ENCODE measurements at regions not wholly inside any gene's neighbourhood (a gene's known extent, or its start where the extent isn't known, plus 50 kb on each side); places are given as distances from the start of the nearest gene placed in this dataset.

DNA sequence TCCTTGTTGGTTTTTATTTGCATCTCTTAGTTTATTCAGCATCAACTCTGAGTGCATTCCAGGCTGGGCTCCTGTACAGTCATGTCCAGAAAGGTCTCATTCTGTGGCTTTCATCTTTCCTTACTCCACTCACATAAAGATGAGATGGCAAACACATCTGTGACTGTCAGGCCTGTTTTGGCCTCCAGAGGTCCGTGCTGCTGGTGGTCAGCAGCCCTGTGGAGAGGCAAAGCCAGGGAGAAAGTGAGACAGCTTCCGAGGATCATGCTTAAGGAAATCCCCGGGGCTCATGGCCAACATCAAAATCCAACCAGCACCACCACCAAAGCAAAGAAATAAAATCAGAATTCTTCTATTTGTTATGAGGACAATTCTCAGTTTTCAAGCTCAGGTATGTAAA, 96.1 kb upstream of the HIVEP3 start:
- DNase-seq (ENCODE audit: low spot score in 2 of 2) = no peak
- H3K27me3 ChIP-seq = no peaks in the 10 kb centered on the region
- intact Hi-C loops (cut with DNase I) = no loop called here
- H3K4me1 ChIP-seq = no peaks in the 10 kb centered on the region
- H3K27ac ChIP-seq = no peak overlapping the region
- no peak overlapping the region for H3K4me3 ChIP-seq
- TF ChIP-seq, protein P1, sequence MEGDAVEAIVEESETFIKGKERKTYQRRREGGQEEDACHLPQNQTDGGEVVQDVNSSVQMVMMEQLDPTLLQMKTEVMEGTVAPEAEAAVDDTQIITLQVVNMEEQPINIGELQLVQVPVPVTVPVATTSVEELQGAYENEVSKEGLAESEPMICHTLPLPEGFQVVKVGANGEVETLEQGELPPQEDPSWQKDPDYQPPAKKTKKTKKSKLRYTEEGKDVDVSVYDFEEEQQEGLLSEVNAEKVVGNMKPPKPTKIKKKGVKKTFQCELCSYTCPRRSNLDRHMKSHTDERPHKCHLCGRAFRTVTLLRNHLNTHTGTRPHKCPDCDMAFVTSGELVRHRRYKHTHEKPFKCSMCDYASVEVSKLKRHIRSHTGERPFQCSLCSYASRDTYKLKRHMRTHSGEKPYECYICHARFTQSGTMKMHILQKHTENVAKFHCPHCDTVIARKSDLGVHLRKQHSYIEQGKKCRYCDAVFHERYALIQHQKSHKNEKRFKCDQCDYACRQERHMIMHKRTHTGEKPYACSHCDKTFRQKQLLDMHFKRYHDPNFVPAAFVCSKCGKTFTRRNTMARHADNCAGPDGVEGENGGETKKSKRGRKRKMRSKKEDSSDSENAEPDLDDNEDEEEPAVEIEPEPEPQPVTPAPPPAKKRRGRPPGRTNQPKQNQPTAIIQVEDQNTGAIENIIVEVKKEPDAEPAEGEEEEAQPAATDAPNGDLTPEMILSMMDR (IDR thresholded peaks at IDR 0.05) = no peak
- no peaks in the 10 kb centered on the region for H3K9me3 ChIP-seq
- H3K36me3 ChIP-seq = no peaks in the 10 kb centered on the region

DNA sequence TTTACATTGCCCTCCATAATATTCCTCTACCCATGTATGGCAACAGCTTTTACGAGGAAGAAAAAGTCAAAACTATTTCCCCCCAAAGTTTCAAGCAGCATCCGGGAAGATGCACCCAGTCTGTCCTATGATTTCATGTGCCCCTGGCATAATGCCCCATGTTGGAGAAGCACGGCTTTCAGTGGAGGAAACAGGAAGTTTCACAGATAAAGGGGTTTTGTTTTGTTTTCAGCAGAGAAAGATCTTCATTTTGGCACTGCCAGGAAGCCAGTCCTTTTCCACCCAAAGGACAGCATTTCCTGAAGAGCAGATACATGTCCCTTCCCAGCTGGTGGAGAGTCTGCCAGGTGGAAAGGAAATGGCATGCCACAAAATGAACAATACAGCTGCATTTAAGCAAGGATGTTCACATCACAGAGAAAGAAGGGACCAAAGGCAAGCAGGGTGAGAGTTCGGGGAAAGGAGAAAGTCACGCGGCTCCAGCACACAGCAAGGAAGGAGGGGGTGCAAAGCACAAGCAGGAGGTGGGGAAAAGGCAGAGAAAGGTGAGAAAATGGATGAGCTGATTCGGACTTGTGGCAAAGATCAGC, 95.3 kb upstream of the HIVEP3 start:
- Histone ChIP-seq H3K36me3 (no peaks in the 10 kb centered on the region), H3K4me1 (no peaks in the 10 kb centered on the region), H3K9me3 (no peaks in the 10 kb centered on the region), H3K27me3 (no peaks in the 10 kb centered on the region), H3K27ac (no peak overlapping the region), H3K4me3 (no peak overlapping the region)
- no peak for DNase-seq (ENCODE audit: low spot score in 2 of 2)
- intact Hi-C loops (cut with DNase I) = no loop called here
- TF ChIP-seq, protein P1 (IDR thresholded peaks at IDR 0.05) = no peak

DNA sequence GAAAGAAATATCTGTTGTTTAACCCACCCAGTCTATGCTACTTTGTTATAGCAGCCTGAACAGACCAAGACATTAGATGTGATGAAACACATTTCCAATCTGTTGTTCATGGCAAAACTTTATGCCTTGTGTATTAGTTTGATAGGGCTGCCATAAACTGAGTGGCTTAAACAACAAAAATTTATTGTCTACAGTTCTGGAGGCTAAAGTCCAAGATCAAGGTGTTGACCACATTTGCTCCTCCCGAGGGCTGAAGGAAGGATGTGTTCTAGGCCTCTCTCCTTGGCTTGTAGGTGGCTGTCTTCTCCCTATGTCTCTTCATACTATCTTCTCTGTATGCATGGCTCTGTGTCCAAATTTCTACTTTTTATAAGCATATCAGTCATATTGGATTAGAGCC, 94.1 kb upstream of the HIVEP3 start:
- H3K4me3 ChIP-seq = no peak overlapping the region
- TF ChIP-seq, protein P1 (IDR thresholded peaks at IDR 0.05) = no peak
- H3K27ac ChIP-seq = no peak overlapping the region
- no peaks in the 10 kb centered on the region for H3K36me3 ChIP-seq
- no peaks in the 10 kb centered on the region for H3K27me3 ChIP-seq
- no peak for DNase-seq (ENCODE audit: low spot score in 2 of 2)
- intact Hi-C loops (cut with DNase I) = no loop called here
- H3K9me3 ChIP-seq = no peaks in the 10 kb centered on the region
- H3K4me1 ChIP-seq = no peaks in the 10 kb centered on the region

DNA sequence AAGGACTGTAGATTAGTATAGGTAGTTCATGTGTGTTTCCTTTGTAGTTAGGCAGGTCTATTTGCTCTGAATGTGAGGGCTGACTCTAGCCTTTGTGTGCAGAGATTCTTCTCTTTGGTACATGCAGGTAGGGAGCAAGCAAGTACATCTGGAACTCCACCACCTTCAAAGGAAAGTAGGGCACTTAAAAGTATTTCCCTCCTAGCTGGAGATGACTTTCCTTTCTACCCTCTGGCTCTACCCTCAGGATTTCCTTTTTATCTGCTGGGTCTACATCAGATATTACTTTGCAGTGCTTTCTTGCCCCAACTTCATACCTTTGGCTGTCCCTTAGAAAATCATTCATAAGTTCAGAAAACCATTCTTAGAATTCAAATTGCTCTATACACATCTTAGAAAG, 91.7 kb upstream of the HIVEP3 start:
- Histone ChIP-seq H3K4me3 (no peak overlapping the region), H3K27ac (no peak overlapping the region), H3K27me3 (no peaks in the 10 kb centered on the region), H3K4me1 (no peaks in the 10 kb centered on the region), H3K36me3 (no peaks in the 10 kb centered on the region), H3K9me3 (no peaks in the 10 kb centered on the region)
- no peak for DNase-seq (ENCODE audit: low spot score in 2 of 2)
- intact Hi-C loops (cut with DNase I) = no loop called here
- TF ChIP-seq, protein P1 (IDR thresholded peaks at IDR 0.05) = no peak

DNA sequence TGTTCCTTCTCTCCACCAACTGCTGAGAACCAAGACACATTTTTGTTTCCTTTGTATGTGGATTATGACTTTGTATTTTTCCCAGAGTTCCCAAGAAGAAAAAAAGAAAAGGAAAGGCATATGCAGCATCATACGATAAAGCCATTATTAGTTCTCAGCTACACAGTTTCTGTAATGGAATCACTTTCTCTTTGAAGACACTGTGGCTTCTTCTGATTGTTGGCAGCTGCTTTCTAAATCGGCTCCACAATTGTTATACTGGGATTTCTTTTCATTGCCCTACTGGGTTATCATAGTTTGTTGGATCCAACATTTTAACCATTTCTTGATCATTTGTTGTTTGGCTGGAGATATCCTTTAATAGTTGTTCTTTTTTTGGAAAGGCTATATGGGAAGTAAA, 89.5 kb upstream of the HIVEP3 start:
- intact Hi-C loops (cut with DNase I) = no loop called here
- no peaks in the 10 kb centered on the region for H3K9me3 ChIP-seq
- no peaks in the 10 kb centered on the region for H3K27me3 ChIP-seq
- H3K4me3 ChIP-seq = no peak overlapping the region
- no peaks in the 10 kb centered on the region for H3K4me1 ChIP-seq
- DNase-seq (ENCODE audit: low spot score in 2 of 2) = no peak
- H3K27ac ChIP-seq = no peak overlapping the region
- TF ChIP-seq, protein P1 (IDR thresholded peaks at IDR 0.05) = no peak
- H3K36me3 ChIP-seq = no peaks in the 10 kb centered on the region

DNA sequence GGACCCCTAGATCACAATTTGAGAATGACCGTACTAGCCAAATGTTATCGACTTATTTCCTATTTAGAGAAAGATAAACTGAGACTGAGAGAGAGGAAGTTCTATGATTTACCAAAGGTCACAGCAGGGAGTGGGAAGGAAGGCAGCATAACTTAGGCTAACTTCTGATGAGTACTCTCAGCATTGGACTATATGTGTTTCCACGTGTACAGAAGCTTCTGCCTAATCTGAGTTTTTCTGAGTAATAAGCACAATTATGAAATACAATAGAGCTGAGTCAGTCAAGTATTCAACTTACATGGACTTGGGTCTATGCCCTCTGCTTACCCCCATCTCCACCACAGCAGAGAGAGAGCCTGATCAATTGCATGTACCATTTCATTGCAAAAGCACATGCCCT, 88.1 kb upstream of the HIVEP3 start:
- Histone ChIP-seq H3K36me3 (no peaks in the 10 kb centered on the region), H3K4me3 (no peak overlapping the region), H3K27me3 (no peaks in the 10 kb centered on the region), H3K4me1 (no peaks in the 10 kb centered on the region), H3K9me3 (no peaks in the 10 kb centered on the region), H3K27ac (no peak overlapping the region)
- intact Hi-C loops (cut with DNase I) = no loop called here
- TF ChIP-seq, protein P1 (IDR thresholded peaks at IDR 0.05) = no peak
- no peak for DNase-seq (ENCODE audit: low spot score in 2 of 2)
